ENCODE measurements at regions not wholly inside any gene's neighbourhood (a gene's known extent, or its start where the extent isn't known, plus 50 kb on each side); places are given as distances from the start of the nearest gene placed in this dataset.

DNA sequence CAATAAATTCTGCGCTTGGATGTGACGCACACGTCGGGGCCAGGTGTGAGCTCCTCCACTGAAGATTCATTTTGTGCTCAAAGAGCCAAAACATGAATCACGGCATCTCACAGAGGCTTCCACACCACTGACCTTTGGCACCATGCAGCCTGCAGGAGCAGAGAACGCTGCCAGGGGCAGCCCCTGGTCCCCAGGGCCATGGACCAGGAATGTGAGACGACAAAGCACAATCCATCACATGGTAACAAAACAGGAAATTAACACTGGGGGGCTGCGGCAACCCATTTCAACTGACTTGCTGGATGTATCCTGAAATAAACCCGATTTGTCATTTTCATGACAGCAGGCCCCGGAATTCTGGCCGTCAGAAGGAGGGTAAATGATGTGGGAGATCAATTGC, 167.5 kb upstream of the IGF1R start:
- ATAC-seq = no peak
- ChIA-PET CTCF (interaction anchor here (2.0 kb wide), 1 partner anchor 39 kb away, joined by 6 read pairs; no protein-coding TSS in a partner anchor), POLR2A (no interaction called here)
- Histone ChIP-seq H3K27ac (no peak overlapping the region), H3K4me2 (no peak overlapping the region), H3K4me3 (no peak overlapping the region), H3K9me3 (peaks cover 57% of the 10 kb centered on the region), H3K4me1 (no peaks in the 10 kb centered on the region)
- 53% methylated on average over 11 of the region's 11 CpGs for WGBS (ENCODE audit: missing lambda C conversion rate)
- no peak for DNase-seq (ENCODE audit: low read depth in 1 of 2, low spot score in 1 of 2)
- FAIRE-seq = no peak
- no peak for TF ChIP-seq EHMT2 (IDR thresholded peaks at IDR 0.05; ENCODE audit: low read depth)
- TF ChIP-seq CEBPB (IDR thresholded peaks at IDR 0.05) = no peak
- TF ChIP-seq SREBF2 (IDR thresholded peaks at IDR 0.05) = no peak
- no peak for TF ChIP-seq HOXB13 (CRISPR knock-in tag; IDR thresholded peaks at IDR 0.05; ENCODE audit: low read depth)
- no peak for TF ChIP-seq ESRRA (IDR thresholded peaks at IDR 0.05; ENCODE audit: borderline replicate concordance, low read length)
- TF ChIP-seq ZFP36 (IDR thresholded peaks at IDR 0.05; ENCODE audit: borderline replicate concordance, partially characterized antibody) = no peak
- TF ChIP-seq HOXB5 (CRISPR knock-in tag; IDR thresholded peaks at IDR 0.05) = no peak
- TF ChIP-seq FOSB (CRISPR knock-in tag; IDR thresholded peaks at IDR 0.05) = no peak

DNA sequence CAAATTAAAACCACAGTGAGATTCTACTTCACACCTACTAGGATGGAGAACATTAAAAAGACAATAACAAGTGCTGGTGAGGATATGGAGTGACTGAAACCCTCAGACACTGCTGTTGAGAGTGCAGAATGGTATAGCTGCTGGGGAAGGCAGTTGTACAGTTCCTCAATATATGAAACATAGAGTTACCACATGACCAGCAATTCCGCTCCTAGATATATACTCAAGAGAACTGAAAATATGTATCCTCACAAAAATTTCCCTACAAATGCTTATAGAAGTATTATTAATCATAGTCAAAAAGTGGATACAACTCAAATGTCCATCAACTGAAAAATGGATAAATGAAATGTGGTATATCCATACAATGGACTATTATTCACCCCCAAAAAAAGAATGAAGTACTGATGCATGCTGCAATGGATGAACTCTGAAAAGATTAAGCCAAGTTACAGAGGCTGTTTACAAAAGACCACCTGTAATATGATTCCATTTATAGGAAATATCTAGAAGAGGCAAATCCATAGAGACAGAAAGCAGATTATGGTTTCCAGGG, 164.7 kb upstream of the IGF1R start:
- H3K4me2 ChIP-seq = no peak overlapping the region
- WGBS (ENCODE audit: missing lambda C conversion rate) = 88% methylated on average over 1 of the region's 1 CpG
- H3K4me1 ChIP-seq = no peaks in the 10 kb centered on the region
- ChIA-PET POLR2A (no interaction called here), CTCF (no interaction called here)
- TF ChIP-seq JUNB (IDR thresholded peaks at IDR 0.05) (no peak), FOSL2 (IDR thresholded peaks at IDR 0.05) (no peak), FOSL2 (CRISPR knock-in tag; IDR thresholded peaks at IDR 0.05) (no peak)
- ATAC-seq (no peak), FAIRE-seq (no peak), DNase-seq (ENCODE audit: low read depth in 1 of 2, low spot score in 1 of 2) (no peak)
- no peak overlapping the region for H3K4me3 ChIP-seq
- H3K27ac ChIP-seq = no peak overlapping the region
- peaks cover 30% of the 10 kb centered on the region for H3K9me3 ChIP-seq

DNA sequence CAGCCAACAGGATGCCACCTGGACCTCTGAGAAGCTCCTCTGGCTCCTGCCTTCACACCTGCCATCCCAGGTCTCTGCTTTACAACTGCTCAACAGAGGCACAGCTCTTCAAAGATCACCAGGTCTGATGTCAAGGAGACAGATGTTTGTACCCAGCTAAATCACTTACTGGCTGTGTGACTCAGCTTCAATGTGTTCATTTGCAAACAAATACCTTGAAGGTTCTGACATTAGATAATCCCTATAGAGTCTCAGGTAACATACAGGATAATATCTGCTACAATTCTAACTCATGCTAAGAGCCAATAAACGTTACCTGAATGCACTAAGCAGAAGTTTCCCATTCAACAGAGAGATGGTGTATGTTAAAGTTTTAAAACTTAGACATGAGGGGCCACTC, 163.4 kb upstream of the IGF1R start:
- Histone ChIP-seq H3K4me1 (no peaks in the 10 kb centered on the region), H3K4me2 (no peak overlapping the region), H3K4me3 (no peak overlapping the region), H3K27ac (no peak overlapping the region), H3K9me3 (peaks cover 25% of the 10 kb centered on the region)
- POLR2A ChIA-PET = no interaction called here
- ATAC-seq (no peak), DNase-seq (ENCODE audit: low read depth in 1 of 2, low spot score in 1 of 2) (no peak), FAIRE-seq (peak; percentile 81)
- CTCF ChIA-PET = interaction anchor here (0.7 kb wide), 1 partner anchor 84 kb away, joined by 3 read pairs; no protein-coding TSS in a partner anchor
- 3% methylated on average over 1 of the region's 1 CpG for WGBS (ENCODE audit: missing lambda C conversion rate)
- TF ChIP-seq POLR2AphosphoS2 (conservative IDR thresholded peaks at IDR 0.05; ENCODE audit: low read length) (no peak), NFE2L2 (conservative IDR thresholded peaks at IDR 0.05; ENCODE audit: low read length) (no peak), PHF8 (IDR thresholded peaks at IDR 0.05; ENCODE audit: borderline replicate concordance, low read depth) (no peak), HDAC2 (IDR thresholded peaks at IDR 0.05) (no peak), EHMT2 (IDR thresholded peaks at IDR 0.05; ENCODE audit: low read depth) (no peak), SREBF2 (IDR thresholded peaks at IDR 0.05) (no peak), EHF (CRISPR knock-in tag; IDR thresholded peaks at IDR 0.05) (no peak), CBX8 (IDR thresholded peaks at IDR 0.05) (no peak), KDM5A (IDR thresholded peaks at IDR 0.05) (no peak)
- TF ChIP-seq, protein P1, sequence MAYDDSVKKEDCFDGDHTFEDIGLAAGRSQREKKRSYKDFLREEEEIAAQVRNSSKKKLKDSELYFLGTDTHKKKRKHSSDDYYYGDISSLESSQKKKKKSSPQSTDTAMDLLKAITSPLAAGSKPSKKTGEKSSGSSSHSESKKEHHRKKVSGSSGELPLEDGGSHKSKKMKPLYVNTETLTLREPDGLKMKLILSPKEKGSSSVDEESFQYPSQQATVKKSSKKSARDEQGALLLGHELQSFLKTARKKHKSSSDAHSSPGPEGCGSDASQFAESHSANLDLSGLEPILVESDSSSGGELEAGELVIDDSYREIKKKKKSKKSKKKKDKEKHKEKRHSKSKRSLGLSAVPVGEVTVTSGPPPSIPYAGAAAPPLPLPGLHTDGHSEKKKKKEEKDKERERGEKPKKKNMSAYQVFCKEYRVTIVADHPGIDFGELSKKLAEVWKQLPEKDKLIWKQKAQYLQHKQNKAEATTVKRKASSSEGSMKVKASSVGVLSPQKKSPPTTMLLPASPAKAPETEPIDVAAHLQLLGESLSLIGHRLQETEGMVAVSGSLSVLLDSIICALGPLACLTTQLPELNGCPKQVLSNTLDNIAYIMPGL (CRISPR knock-in tag; IDR thresholded peaks at IDR 0.05; ENCODE audit: borderline replicate concordance) = no peak
- TF ChIP-seq, protein P2, sequence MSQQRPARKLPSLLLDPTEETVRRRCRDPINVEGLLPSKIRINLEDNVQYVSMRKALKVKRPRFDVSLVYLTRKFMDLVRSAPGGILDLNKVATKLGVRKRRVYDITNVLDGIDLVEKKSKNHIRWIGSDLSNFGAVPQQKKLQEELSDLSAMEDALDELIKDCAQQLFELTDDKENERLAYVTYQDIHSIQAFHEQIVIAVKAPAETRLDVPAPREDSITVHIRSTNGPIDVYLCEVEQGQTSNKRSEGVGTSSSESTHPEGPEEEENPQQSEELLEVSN (IDR thresholded peaks at IDR 0.05; ENCODE audit: borderline replicate concordance, low read depth) = no peak
- TF ChIP-seq, protein P3, sequence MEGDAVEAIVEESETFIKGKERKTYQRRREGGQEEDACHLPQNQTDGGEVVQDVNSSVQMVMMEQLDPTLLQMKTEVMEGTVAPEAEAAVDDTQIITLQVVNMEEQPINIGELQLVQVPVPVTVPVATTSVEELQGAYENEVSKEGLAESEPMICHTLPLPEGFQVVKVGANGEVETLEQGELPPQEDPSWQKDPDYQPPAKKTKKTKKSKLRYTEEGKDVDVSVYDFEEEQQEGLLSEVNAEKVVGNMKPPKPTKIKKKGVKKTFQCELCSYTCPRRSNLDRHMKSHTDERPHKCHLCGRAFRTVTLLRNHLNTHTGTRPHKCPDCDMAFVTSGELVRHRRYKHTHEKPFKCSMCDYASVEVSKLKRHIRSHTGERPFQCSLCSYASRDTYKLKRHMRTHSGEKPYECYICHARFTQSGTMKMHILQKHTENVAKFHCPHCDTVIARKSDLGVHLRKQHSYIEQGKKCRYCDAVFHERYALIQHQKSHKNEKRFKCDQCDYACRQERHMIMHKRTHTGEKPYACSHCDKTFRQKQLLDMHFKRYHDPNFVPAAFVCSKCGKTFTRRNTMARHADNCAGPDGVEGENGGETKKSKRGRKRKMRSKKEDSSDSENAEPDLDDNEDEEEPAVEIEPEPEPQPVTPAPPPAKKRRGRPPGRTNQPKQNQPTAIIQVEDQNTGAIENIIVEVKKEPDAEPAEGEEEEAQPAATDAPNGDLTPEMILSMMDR (IDR thresholded peaks at IDR 0.05) = no peak

All from A549 (cell line).